ENCODE measurements at regions not wholly inside any gene's neighbourhood (a gene's known extent, or its start where the extent isn't known, plus 50 kb on each side); places are given as distances from the start of the nearest gene placed in this dataset.

GRCh38 chr12:13913371-13913770, 68.0 kb downstream of the GRIN2B start:
- Histone ChIP-seq H3K9me2 (no peaks in the 10 kb centered on the region), H3K79me2 (ENCODE audit: insufficient read depth) (no peaks in the 10 kb centered on the region), H2AFZ (ENCODE audit: low read depth) (no peak overlapping the region), H3K4me2 (no peak overlapping the region), H4K20me1 (ENCODE audit: insufficient read depth) (no peaks in the 10 kb centered on the region), H3K9ac (no peak overlapping the region), H3K4me1 (ENCODE audit: control insufficient read depth in 1 of 2, insufficient read depth in 2 of 2, low read depth in 1 of 2, low read length in 1 of 2) (no peaks in the 10 kb centered on the region), H3K4me3 (ENCODE audit: low read depth in 2 of 2, low read length in 1 of 2) (no peak overlapping the region), H3K36me3 (replicated peaks in 1 of 2; ENCODE audit: control insufficient read depth in 1 of 2, insufficient read depth in 2 of 2, low read length in 1 of 2) (no peaks in the 10 kb centered on the region), H3K9me3 (no peaks in the 10 kb centered on the region), H3F3A (replicated peaks; ENCODE audit: insufficient read depth) (no peaks in the 10 kb centered on the region), H3K27ac (ENCODE audit: low read depth in 2 of 2, low read length in 1 of 2) (no peak overlapping the region), H3K27me3 (ENCODE audit: insufficient read depth) (no peaks in the 10 kb centered on the region)
- ChIA-PET POLR2A (no interaction called here), CTCF (no interaction called here)
- TF ChIP-seq CHD2 (IDR thresholded peaks at IDR 0.05; ENCODE audit: low read length, partially characterized antibody) (no peak), RAD21 (IDR thresholded peaks at IDR 0.05; ENCODE audit: low read length) (no peak), SIN3A (IDR thresholded peaks at IDR 0.05; ENCODE audit: borderline replicate concordance, low read depth, low read length) (no peak), RXRA (IDR thresholded peaks at IDR 0.05; ENCODE audit: borderline replicate concordance, low read depth) (no peak), MEF2A (IDR thresholded peaks at IDR 0.05; ENCODE audit: borderline replicate concordance, low read depth) (no peak)
- WGBS (ENCODE audit: low lambda C conversion rate), result 0% methylated on average over 2 of the region's 2 CpGs
- DNase-seq, result no peak

DNA sequence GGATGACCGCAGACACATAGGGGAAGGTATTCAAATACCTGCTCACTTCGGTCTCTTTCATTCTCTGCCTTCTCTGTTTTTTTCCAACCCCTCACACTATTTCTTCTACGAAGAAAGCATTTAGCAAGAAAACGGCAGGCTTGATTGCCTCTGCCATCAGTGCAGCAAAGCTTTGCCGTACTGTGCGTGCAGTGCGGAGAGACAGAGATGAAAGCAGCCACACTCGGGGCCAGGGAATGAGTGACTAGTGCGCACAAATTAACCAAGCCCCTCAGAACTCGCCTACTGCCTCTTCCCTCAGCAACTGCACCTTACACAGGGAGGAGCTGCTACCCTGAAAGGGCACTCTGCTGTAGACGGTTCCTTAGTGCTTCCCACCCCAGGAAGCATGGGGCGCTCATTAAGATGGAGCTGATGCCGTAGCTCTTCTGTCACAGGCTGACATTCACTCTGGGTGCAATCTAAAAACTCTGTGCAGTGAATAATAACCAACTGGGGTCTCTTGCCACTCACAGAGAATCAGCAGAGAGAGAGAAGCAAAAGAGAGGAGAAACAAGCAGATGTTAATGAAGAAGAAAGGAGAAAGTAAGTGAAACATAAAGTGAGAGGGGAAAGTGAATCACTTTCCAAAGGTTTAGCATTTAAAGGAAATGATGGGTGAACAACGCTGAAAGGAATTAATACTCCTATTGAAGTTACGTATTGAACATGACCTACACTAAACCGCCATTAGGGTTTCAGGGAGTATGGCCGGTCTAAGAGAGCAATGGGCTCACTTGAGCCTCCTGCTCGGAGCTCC, 69.4 kb downstream of the GRIN2B start:
- Histone ChIP-seq H3K9ac (no peak overlapping the region), H3K27me3 (ENCODE audit: insufficient read depth) (no peaks in the 10 kb centered on the region), H2AFZ (ENCODE audit: low read depth) (no peak overlapping the region), H3K4me2 (no peak overlapping the region), H3K4me1 (ENCODE audit: control insufficient read depth in 1 of 2, insufficient read depth in 2 of 2, low read depth in 1 of 2, low read length in 1 of 2) (no peaks in the 10 kb centered on the region), H3K9me3 (no peaks in the 10 kb centered on the region), H3K27ac (ENCODE audit: low read depth in 2 of 2, low read length in 1 of 2) (no peak overlapping the region), H3F3A (replicated peaks; ENCODE audit: insufficient read depth) (no peaks in the 10 kb centered on the region), H3K9me2 (no peaks in the 10 kb centered on the region), H3K4me3 (ENCODE audit: low read depth in 2 of 2, low read length in 1 of 2) (no peak overlapping the region), H3K36me3 (replicated peaks in 1 of 2; ENCODE audit: control insufficient read depth in 1 of 2, insufficient read depth in 2 of 2, low read length in 1 of 2) (no peaks in the 10 kb centered on the region), H4K20me1 (ENCODE audit: insufficient read depth) (no peaks in the 10 kb centered on the region), H3K79me2 (ENCODE audit: insufficient read depth) (no peaks in the 10 kb centered on the region)
- TF ChIP-seq, protein P1, sequence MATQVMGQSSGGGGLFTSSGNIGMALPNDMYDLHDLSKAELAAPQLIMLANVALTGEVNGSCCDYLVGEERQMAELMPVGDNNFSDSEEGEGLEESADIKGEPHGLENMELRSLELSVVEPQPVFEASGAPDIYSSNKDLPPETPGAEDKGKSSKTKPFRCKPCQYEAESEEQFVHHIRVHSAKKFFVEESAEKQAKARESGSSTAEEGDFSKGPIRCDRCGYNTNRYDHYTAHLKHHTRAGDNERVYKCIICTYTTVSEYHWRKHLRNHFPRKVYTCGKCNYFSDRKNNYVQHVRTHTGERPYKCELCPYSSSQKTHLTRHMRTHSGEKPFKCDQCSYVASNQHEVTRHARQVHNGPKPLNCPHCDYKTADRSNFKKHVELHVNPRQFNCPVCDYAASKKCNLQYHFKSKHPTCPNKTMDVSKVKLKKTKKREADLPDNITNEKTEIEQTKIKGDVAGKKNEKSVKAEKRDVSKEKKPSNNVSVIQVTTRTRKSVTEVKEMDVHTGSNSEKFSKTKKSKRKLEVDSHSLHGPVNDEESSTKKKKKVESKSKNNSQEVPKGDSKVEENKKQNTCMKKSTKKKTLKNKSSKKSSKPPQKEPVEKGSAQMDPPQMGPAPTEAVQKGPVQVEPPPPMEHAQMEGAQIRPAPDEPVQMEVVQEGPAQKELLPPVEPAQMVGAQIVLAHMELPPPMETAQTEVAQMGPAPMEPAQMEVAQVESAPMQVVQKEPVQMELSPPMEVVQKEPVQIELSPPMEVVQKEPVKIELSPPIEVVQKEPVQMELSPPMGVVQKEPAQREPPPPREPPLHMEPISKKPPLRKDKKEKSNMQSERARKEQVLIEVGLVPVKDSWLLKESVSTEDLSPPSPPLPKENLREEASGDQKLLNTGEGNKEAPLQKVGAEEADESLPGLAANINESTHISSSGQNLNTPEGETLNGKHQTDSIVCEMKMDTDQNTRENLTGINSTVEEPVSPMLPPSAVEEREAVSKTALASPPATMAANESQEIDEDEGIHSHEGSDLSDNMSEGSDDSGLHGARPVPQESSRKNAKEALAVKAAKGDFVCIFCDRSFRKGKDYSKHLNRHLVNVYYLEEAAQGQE (IDR thresholded peaks at IDR 0.05; ENCODE audit: low read depth, low read length), result no peak
- no peak for TF ChIP-seq ELF1 (IDR thresholded peaks at IDR 0.05)
- no peak for TF ChIP-seq RCOR1 (IDR thresholded peaks at IDR 0.05; ENCODE audit: low read length)
- no peak for TF ChIP-seq RXRA (IDR thresholded peaks at IDR 0.05; ENCODE audit: borderline replicate concordance, low read depth)
- no peak for TF ChIP-seq FOXM1 (IDR thresholded peaks at IDR 0.05; ENCODE audit: low read depth)
- TF ChIP-seq GATA2 (CRISPR knock-in tag; IDR thresholded peaks at IDR 0.05), result no peak
- TF ChIP-seq TAF1 (IDR thresholded peaks at IDR 0.05; ENCODE audit: borderline replicate concordance, low read depth, low read length), result no peak
- no peak for TF ChIP-seq JUND (IDR thresholded peaks at IDR 0.05)
- 28% methylated on average over 18 of the region's 18 CpGs for WGBS (ENCODE audit: low lambda C conversion rate)
- CTCF ChIA-PET, result no interaction called here
- POLR2A ChIA-PET, result no interaction called here
- no peak for DNase-seq

All from SK-N-SH (cell line).